Choroid plexus epithelial cell (primary cell): ENCODE measurements at regions not wholly inside any gene's neighbourhood (a gene's known extent, or its start where the extent isn't known, plus 50 kb on each side); places are given as distances from the start of the nearest gene placed in this dataset.

ENCODE experiments used
- DNase-seq: peaks from one replicate; pipeline ENCODE4 v3.0.0-alpha.2; 2010; ENCODE audit warnings: low read depth
- H3K4me3 ChIP-seq: 2 replicates; pipeline ENCODE4 v1.5.1; 2011; ENCODE audit warnings: low read depth, mild to moderate bottlenecking, control low read depth, low read length, moderate library complexity
- TF ChIP-seq, protein P1 (sequence below): conservative IDR thresholded peaks from 2 replicates; pipeline ENCODE4 v1.5.1; 2011; ENCODE audit warnings: low read depth, mild to moderate bottlenecking, control low read depth, inconsistent platforms, low read length, moderate library complexity

DNA sequence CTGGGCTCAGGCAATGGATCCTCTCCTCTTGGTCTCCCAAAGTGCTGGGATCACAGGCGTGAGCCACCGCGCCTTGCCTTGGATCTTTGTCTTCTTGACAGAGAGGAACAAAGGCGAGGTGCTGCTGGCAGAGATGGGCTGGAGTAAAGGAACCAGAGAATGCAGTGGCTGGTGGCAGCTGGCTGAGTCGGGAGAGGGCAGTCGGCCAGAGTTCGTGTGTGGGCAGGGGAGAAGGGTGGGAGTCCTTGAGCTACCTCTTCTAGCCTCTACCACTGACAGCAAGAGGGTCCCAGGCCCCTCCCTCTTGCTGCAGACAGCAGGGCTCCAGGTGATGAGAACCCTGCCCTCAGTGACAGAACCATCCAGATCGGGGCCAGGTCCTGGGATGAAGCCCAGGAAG lies 86.2 kb upstream of the LINC01488 start:
- TF ChIP-seq, protein P1, sequence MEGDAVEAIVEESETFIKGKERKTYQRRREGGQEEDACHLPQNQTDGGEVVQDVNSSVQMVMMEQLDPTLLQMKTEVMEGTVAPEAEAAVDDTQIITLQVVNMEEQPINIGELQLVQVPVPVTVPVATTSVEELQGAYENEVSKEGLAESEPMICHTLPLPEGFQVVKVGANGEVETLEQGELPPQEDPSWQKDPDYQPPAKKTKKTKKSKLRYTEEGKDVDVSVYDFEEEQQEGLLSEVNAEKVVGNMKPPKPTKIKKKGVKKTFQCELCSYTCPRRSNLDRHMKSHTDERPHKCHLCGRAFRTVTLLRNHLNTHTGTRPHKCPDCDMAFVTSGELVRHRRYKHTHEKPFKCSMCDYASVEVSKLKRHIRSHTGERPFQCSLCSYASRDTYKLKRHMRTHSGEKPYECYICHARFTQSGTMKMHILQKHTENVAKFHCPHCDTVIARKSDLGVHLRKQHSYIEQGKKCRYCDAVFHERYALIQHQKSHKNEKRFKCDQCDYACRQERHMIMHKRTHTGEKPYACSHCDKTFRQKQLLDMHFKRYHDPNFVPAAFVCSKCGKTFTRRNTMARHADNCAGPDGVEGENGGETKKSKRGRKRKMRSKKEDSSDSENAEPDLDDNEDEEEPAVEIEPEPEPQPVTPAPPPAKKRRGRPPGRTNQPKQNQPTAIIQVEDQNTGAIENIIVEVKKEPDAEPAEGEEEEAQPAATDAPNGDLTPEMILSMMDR = no peak
- no peak overlapping the region for H3K4me3 ChIP-seq
- DNase-seq = no peak

- TF ChIP-seq, protein P1 = no peak
- H3K4me3 ChIP-seq = no peak overlapping the region
- no peak for DNase-seq
These were observed 85.2 kb upstream of the LINC01488 start for GRCh38 chr11:69396051-69396947.

- DNase-seq = no peak
- TF ChIP-seq, protein P1 = no peak
- no peak overlapping the region for H3K4me3 ChIP-seq
These were observed 84.5 kb upstream of the LINC01488 start for GRCh38 chr11:69396948-69397307.

- TF ChIP-seq, protein P1 = no peak
- H3K4me3 ChIP-seq = no peak overlapping the region
- no peak for DNase-seq
These were observed 83.7 kb upstream of the LINC01488 start for GRCh38 chr11:69397732-69398131.

DNA sequence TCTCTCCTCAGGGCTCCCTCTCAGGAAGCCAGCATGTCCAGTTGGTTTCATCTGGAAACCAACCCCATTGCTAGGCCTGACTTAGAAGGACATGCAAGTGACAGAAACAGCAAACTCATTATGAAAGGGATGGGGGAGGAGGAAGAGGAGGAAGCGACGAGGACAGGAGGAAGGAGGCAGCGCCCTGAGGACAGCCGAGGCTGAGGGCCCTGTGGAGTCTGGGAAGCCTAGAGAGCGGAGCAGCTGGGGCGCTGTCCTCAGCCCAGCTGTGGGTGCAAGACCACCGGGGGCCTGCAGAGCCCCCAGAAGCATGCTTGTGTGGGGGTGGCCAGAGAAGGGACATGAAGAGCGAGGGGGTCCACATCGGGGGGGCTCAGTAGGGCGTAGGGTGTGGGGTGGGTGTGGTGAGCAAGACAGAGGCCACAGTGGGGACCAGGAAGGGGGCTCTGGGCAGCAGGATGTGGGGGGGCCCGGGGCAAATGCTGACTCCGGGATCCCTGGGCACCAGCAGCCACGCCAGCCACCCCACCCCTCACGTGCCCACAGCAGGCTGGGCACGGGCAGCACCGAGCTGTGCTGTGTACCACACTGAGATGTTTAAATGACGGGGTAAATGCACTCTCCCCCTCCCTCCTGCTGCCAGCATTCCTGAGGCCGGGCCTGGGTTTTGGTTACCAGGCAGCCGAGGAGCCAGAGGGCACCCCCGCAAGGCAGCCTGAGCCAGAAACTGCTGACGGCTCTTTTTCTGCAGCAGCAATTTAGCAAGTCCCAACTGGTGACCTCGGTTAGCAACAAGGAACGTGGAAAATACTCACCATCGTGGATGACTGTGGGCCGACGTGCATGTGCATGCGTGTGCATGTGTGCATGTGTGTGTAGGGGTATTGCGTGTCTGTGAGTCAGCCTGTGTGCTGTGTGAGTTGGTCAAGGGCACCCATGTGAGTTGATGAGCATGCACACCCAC lies 82.7 kb upstream of the LINC01488 start:
- TF ChIP-seq, protein P1 = no peak
- no peak overlapping the region for H3K4me3 ChIP-seq
- DNase-seq = peak; percentile 21

GRCh38 chr11:69400140-69400539 lies 81.3 kb upstream of the LINC01488 start:
- no peak for DNase-seq
- TF ChIP-seq, protein P1 = no peak
- no peak overlapping the region for H3K4me3 ChIP-seq
